H1 (cell line): ENCODE measurements at regions not wholly inside any gene's neighbourhood (a gene's known extent, or its start where the extent isn't known, plus 50 kb on each side); places are given as distances from the start of the nearest gene placed in this dataset.

Experiments used
- CHD1 ChIP-seq: IDR thresholded peaks from 2 replicates; pipeline ENCODE4 v1.6.1; 2012; ENCODE audit warnings: low read depth, low read length, improper control_type of control experiment
- CTBP2 ChIP-seq: IDR thresholded peaks from 2 replicates; pipeline ENCODE4 v1.7.0; 2011; ENCODE audit warnings: borderline replicate concordance, mild to moderate bottlenecking, moderate library complexity, mixed read lengths, low read length; ENCODE audit not compliant: insufficient read depth, insufficient read length
- CTCF ChIP-seq, 3 experiments: IDR thresholded peaks; 1 replicate in 2 of 3; 2 replicates in 1 of 3; pipeline versions ENCODE4 v1.5.1 to v1.6.1; 2011; ENCODE audit warnings: low read length in 3 of 3, mild to moderate bottlenecking in 3 of 3, inconsistent platforms in 2 of 3, low read depth in 1 of 3, moderate library complexity in 1 of 3; ENCODE audit not compliant: insufficient read depth in 1 of 3; ENCODE audit errors: control extremely low read depth in 1 of 3
- PHF8 ChIP-seq: fragments of 200-600 bp; sonication (generic); conservative IDR thresholded peaks from 2 replicates; pipeline ENCODE4 v1.7.1; 2012; ENCODE audit warnings: low read depth, mild to moderate bottlenecking, inconsistent platforms, low read length, moderate library complexity
- POLR2AphosphoS5 ChIP-seq: IDR thresholded peaks from 2 replicates; pipeline ENCODE4 v1.6.1; 2011; ENCODE audit warnings: low read depth, low read length
- RNF2 ChIP-seq: fragments of 200-900, 300-1000 bp; sonication (generic); IDR thresholded peaks from 2 replicates; pipeline ENCODE4 v1.7.1; 2016; ENCODE audit warnings: borderline replicate concordance, low read depth, mild to moderate bottlenecking, antibody characterized with exemption, low read length; ENCODE audit not compliant: poor library complexity, severe bottlenecking; ENCODE audit errors: missing control alignments
- SP1 ChIP-seq: IDR thresholded peaks from 2 replicates; pipeline ENCODE4 v1.6.1; 2011; ENCODE audit warnings: low read depth, low read length
- SRF ChIP-seq: IDR thresholded peaks from 2 replicates; pipeline ENCODE4 v1.6.1; 2011; ENCODE audit warnings: mild to moderate bottlenecking, low read depth, low read length, moderate library complexity

DNA sequence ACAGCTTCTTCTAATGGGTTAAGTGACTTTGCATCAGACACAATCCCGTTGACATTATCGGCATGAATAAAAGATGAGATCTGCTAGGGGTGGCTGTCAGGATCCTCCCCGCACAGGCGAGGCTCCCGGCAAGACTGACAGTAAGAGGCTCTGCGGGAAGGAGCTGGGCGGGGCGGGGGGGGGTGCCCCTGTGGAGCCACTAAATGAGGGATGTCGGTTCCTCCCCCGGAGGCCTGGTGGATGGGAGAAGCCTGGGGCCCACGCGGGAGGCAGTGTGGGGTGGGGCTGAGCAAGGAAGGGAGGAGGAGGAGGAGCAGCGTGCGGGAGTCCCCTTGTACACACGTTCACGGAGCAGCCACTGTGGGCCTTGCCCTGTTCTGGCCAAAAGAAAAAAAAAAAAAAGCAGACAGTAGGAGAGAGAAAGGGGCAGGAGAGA lies 190.9 kb upstream of the GSE1 start (continued):
- no peak for TF ChIP-seq PHF8
- TF ChIP-seq CTCF (IDR thresholded peaks at IDR 0.05; ENCODE audit: control extremely low read depth in 1 of 3, insufficient read depth in 1 of 3, low read depth in 1 of 3, low read length in 3 of 3): no peak
- TF ChIP-seq POLR2AphosphoS5: no peak
- TF ChIP-seq SP1: no peak
- no peak for TF ChIP-seq RNF2
- no peak for TF ChIP-seq CHD1
- TF ChIP-seq SRF: no peak
- no peak for TF ChIP-seq CTBP2
